GM19025 (cell line): ENCODE measurements at regions not wholly inside any gene's neighbourhood (a gene's known extent, or its start where the extent isn't known, plus 50 kb on each side); places are given as distances from the start of the nearest gene placed in this dataset.

Source experiments
- ATAC-seq: cut with Tn5 transposase; IDR thresholded peaks from one replicate; pipeline ENCODE4 v1.9.1; 2021; ENCODE audit warnings: mild to moderate bottlenecking, low read depth, moderate library complexity; ENCODE audit not compliant: unreplicated experiment

DNA sequence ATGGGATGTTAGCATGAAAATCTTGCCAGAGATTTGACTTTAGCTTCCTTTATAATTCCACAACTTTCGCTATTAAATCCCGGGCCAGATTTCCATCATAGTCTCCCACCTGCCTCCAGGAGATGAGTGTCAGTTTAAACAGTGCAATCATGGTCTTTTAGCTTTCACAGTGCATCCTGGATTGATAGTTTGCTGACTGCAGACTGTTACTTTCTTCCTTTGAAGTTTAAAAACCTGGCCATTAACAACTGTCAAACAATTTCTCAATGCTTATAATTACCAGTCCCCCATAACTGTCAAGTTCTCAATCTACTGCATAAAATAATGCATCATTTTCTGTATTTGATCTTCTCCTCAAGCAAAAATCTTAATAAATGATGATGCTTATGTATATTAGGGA lies 108.4 kb upstream of the FSTL5 start:
- no peak for ATAC-seq

- ATAC-seq: no peak
Measured at GRCh38 chr4:162268911-162269310, 105.1 kb upstream of the FSTL5 start.

DNA sequence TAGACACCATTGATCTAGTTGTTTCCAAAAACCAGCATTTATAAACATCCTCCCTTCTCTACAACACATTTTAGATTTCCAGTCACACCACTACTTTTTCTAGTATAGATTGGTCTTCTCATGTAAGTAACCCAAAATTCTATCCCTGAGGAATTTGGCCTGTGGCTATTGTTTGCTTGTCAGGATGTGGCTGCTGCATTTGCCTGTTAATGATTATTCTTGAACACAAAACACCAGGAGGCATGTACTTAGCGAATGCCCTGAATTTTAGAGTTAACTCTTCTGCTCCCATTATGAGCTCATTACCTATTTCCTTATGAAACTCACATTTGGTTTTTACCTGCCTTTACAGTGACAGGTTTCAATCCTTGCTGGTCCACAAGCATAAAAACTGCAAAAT lies 102.0 kb upstream of the FSTL5 start:
- ATAC-seq: no peak

DNA sequence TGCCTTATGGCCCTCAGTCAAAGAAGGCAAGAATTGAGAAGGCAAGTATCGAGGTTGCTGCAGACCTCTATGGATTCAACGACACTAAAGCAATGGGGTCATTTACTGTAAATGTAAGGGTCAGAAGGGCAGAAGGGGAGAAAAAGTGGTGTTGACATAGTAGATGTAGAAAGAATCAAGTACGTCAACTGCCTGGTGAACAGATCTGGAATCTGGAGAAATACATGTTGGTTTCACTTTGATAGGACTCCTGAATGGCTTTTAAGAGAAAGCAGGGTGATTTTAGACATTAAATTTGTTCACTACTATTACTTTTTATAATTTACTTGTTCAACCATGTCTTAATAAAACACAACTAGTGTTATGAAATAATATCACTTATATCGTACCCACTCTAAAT lies 81.3 kb upstream of the FSTL5 start:
- ATAC-seq: no peak

DNA sequence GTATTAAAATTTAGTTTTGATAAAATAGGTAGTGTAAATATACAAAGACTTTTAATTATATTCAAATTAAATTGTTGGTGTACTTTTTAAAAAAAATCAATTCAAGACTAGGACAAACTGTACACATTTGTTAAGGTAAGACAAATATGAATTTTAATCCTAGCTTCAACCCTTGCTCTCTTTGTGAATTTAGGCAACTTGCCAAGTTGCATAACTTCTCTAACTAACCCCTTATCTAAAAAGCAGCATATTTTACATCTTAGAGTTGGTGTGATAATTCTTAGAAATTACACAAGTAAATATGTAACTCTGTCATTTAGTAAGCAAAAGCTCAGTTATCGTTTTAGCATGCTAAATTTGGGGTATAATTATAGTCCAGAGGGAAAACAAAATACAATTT lies 78.1 kb upstream of the FSTL5 start:
- ATAC-seq: no peak

DNA sequence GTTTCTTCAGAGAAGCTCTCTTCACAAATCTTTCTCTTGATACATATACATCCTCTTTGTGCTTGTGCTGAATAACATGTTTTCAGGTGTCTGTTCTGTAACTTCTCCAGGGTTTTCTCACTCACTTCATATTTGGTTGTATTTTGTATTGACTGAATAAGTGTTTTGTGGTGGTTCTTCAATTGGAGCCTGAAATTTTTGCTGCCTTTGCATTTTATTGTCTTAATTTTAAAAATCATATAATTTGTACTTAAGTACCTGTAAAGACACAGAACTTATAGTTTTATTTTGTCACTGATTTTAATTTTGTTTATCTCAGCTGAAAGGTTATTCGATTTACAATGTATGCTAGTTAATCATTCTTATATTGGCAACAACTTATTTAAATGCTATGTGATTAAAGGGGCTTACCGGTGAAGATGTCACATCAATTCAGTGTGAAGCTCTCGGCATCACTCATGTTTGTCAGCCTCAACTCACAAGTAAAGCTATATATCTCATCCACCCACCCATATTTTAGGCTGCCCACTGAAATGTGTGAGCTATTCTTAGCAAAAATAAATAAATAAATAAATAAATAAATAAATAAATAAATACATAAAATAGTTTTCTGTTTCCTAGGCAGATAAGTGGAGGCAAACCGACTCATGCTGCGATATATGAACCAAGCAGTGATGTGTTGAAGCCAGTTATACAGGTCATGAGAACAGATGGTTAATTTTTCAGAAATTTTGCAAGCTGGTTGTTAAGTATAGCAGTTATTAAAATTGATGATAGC lies 76.4 kb upstream of the FSTL5 start:
- no peak for ATAC-seq

DNA sequence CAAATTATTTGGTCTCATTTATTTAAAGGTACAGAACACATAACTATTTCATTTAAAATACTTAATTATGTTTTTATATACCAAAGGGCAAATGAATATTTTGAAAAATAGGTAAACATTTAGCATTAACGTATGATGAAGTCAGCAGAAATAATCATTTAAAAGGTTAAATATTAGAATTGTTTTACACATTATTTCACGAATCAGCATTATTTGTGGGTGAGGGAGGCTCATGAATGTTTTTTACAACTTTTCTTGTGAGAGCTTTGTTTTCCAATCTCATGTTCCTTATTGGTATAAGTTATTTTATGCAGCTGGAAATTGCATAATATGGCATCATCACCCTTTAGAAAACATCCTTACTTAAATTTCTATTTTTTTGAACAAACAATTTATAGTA lies 73.9 kb upstream of the FSTL5 start:
- ATAC-seq: no peak

DNA sequence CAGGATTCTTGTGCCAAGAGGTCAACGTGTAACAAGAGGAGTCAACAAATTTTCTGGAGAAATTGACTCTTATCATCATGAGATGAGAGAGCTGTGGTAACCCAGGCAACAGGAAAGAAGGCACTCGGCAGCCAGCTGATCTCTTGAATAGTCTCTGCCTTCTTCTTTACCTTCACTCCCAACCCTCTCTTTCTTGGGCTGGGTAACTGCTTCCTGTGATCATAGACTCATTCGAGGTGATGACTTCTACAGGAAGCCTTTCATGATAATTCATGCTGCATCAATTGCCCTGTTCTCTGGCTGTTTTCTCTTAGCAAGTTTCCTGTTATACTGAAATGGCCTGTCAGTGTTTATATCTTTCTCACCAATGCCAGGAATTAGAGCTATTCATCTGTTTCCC lies 70.8 kb upstream of the FSTL5 start:
- ATAC-seq: no peak

DNA sequence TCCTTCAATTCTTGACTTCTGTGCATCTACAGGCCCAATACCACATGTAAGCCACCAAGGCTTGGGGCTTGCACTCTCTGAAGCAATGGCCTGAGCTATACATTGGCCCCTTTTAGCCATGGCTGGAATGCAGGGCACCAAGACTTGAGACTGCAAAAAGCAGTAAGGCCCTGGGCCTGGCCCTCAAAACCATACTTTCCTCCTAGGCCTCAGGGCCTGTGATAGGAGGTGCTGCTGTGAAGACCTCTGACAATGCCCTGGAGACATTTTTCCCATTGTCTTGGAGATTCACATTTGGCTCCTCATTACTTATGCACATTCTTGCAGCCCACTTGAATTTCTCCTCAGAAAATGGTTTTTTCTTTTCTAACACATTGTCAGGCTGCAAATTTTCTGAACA lies 68.5 kb upstream of the FSTL5 start:
- no peak for ATAC-seq

GRCh38 chr4:162229670-162230069 lies 65.9 kb upstream of the FSTL5 start:
- ATAC-seq: no peak

- no peak for ATAC-seq
Measured at GRCh38 chr4:162221148-162221547, 57.3 kb upstream of the FSTL5 start.
